ENCODE measurements at regions not wholly inside any gene's neighbourhood (a gene's known extent, or its start where the extent isn't known, plus 50 kb on each side); places are given as distances from the start of the nearest gene placed in this dataset.

GRCh38 chr12:103100257-103100831 lies 142.9 kb downstream of the ASCL1 start:
- DNase-seq, result no peak

GRCh38 chr12:103102225-103102744 lies 144.8 kb downstream of the ASCL1 start:
- DNase-seq, result no peak

- no peak for DNase-seq
These were observed 148.6 kb downstream of the ASCL1 start for GRCh38 chr12:103105971-103106597.

GRCh38 chr12:103109861-103110260 lies 152.4 kb downstream of the ASCL1 start:
- no peak for DNase-seq

- no peak for DNase-seq
These were observed 157.0 kb downstream of the ASCL1 start for GRCh38 chr12:103114296-103115055.

GRCh38 chr12:103128862-103129501 lies 171.5 kb downstream of the ASCL1 start:
- DNase-seq, result peak in 1 of 3 experiments; percentile 21

GRCh38 chr12:103130564-103130963 lies 173.1 kb downstream of the ASCL1 start:
- no peak for DNase-seq

GRCh38 chr12:103138538-103138937 lies 181.1 kb downstream of the ASCL1 start:
- DNase-seq, result no peak

GRCh38 chr12:103139876-103140275 lies 182.4 kb downstream of the ASCL1 start:
- no peak for DNase-seq

- no peak for DNase-seq
These were observed 182.8 kb downstream of the ASCL1 start for GRCh38 chr12:103140286-103140685.

GRCh38 chr12:103144278-103144677 lies 186.8 kb downstream of the ASCL1 start:
- DNase-seq, result no peak

GRCh38 chr12:103160622-103161021 lies 203.1 kb downstream of the ASCL1 start:
- no peak for DNase-seq

GRCh38 chr12:103161582-103162362 lies 204.3 kb downstream of the ASCL1 start:
- no peak for DNase-seq

GRCh38 chr12:103166949-103167348 lies 209.5 kb downstream of the ASCL1 start:
- no peak for DNase-seq

GRCh38 chr12:103172447-103173112 lies 215.1 kb downstream of the ASCL1 start:
- no peak for DNase-seq

GRCh38 chr12:103175625-103176024 lies 218.2 kb downstream of the ASCL1 start:
- DNase-seq, result no peak

GRCh38 chr12:103177639-103178255 lies 220.3 kb downstream of the ASCL1 start:
- no peak for DNase-seq

- no peak for DNase-seq
These were observed 221.0 kb downstream of the ASCL1 start for GRCh38 chr12:103178366-103179080.

- no peak for DNase-seq
These were observed 224.1 kb downstream of the ASCL1 start for GRCh38 chr12:103181366-103182152.

GRCh38 chr12:103182299-103182698 lies 224.8 kb downstream of the ASCL1 start:
- no peak for DNase-seq

Measured in NCI-H1417 (cell line).